Peyer's patch (tissue), 4 donors: ENCODE measurements at regions not wholly inside any gene's neighbourhood (a gene's known extent, or its start where the extent isn't known, plus 50 kb on each side); places are given as distances from the start of the nearest gene placed in this dataset.

ENCODE experiments used
- CTCF ChIP-seq, 6 experiments: fragments of 450-650 bp in 4 of 6; fragments of 200-600 bp in 2 of 6; sonication (generic) in 1 of 6; IDR thresholded peaks; one replicate each; pipeline ENCODE4 v1.5.1; 2017 to 2019; ENCODE audit warnings: antibody characterized with exemption in 6 of 6, mild to moderate bottlenecking in 3 of 6, moderate library complexity in 1 of 6
- POLR2A ChIP-seq, 2 donors: fragments of 450-650 bp; IDR thresholded peaks; one replicate each; pipeline ENCODE4 v1.5.1; 2017; ENCODE audit warnings: antibody characterized with exemption in 2 of 2, mild to moderate bottlenecking in 2 of 2, moderate library complexity in 2 of 2

GRCh38 chr1:87268111-87268510 is 60.6 kb upstream of the LMO4 start:
- TF ChIP-seq CTCF (IDR thresholded peaks at IDR 0.05): no peak
- TF ChIP-seq POLR2A (IDR thresholded peaks at IDR 0.05): no peak
